Activated CD4-positive, alpha-beta T cell treated with anti-CD3 and anti-CD28 coated beads for 36 hours (primary cell): ENCODE measurements at regions not wholly inside any gene's neighbourhood (a gene's known extent, or its start where the extent isn't known, plus 50 kb on each side); places are given as distances from the start of the nearest gene placed in this dataset.

Experiments
- ATAC-seq: fragments of 200-7000 bp; cut with Tn5 transposase; one replicate; pipeline ENCODE4 v1.10.0; 2021; ENCODE audit warnings: mild to moderate bottlenecking, moderate library complexity
- CTCF ChIA-PET: fragments of 350-600 bp; sonication (Branson Sonifier 250); formaldehyde crosslinking; loops from one replicate; lab custom pipeline; 2021; ENCODE audit warnings: antibody characterized with exemption; lab: Charles Lee
- POLR2A ChIA-PET: fragments of 350-600 bp; sonication (Branson Sonifier 250); formaldehyde crosslinking; loops from one replicate; lab custom pipeline; 2021; ENCODE audit warnings: antibody characterized with exemption, inconsistent platforms; lab: Charles Lee
- DNase-seq: peaks from one replicate; pipeline ENCODE4 v3.0.0-alpha.2; 2020
- H3K27ac Mint-ChIP-seq: one replicate; pipeline ENCODE4 v1.8.0; 2021; ENCODE audit warnings: mixed read lengths
- H3K27me3 Mint-ChIP-seq: one replicate; pipeline ENCODE4 v1.8.0; 2021; ENCODE audit warnings: mixed read lengths
- H3K36me3 Mint-ChIP-seq: one replicate; pipeline ENCODE4 v1.8.0; 2021; ENCODE audit warnings: low read depth, mixed read lengths
- H3K4me1 Mint-ChIP-seq: one replicate; pipeline ENCODE4 v1.8.0; 2021; ENCODE audit warnings: mixed read lengths
- H3K4me3 Mint-ChIP-seq: one replicate; pipeline ENCODE4 v1.8.0; 2021; ENCODE audit warnings: mild to moderate bottlenecking, moderate library complexity, mixed read lengths
- H3K9me3 Mint-ChIP-seq: one replicate; pipeline ENCODE4 v1.8.0; 2021; ENCODE audit warnings: low read depth, mixed read lengths
- intact Hi-C, 2 experiments: fragments of 100-400 bp; cut with DNase I in 1 of 2; cut with micrococcal nuclease in 1 of 2; formaldehyde crosslinking; loops; one replicate each; pipeline versions ENCODE4 v1.14.2 to v1.15.1; 2022 to 2024; cut with DNase I, micrococcal nuclease

DNA sequence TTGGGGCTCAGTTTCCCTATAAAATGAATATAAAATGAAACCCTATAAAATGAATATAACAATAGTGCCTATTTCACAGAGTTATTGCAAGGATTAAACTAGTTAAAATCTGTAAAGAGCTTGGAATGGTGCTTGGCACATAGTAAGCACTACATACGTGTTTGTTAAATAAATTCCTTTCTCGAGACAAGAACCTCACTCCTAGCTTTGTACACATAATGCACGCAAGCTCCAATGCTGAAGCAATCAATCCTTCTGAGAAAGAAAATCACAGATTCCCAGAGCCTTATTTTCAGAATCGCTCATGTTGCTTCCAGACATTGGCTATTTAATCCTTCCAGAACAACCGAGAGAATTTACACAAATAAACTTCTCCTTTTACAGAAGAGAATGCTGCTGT lies 440.9 kb downstream of the IRS1 start:
- ChIA-PET CTCF (no interaction called here), POLR2A (no interaction called here)
- Mint-ChIP-seq H3K4me1 (no peaks in the 10 kb centered on the region), H3K36me3 (no peaks in the 10 kb centered on the region), H3K27me3 (peaks cover 15% of the 10 kb centered on the region), H3K9me3 (peaks cover 3% of the 10 kb centered on the region), H3K27ac (no peak overlapping the region), H3K4me3 (no peak overlapping the region)
- no peak for ATAC-seq
- intact Hi-C loops: no loop called here
- no peak for DNase-seq

DNA sequence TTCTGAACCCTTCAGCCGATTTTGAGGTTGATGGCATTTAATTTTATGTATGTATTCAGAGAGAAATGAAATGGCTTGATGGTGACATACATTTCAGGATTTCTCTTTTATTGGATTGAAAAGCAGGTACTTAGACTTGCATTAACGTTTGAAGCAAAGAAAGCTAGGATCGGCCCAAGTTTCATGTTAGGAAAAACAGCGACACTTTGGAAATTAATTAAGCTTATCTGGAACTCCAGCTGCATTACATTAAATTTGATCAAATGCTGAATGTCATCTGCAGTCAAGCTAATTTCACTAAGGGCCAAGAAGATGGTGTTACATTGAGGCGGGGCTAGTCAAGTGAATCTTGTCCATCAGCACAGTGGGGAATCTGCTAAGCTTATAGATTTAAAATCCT lies 441.8 kb downstream of the IRS1 start:
- DNase-seq (no peak), ATAC-seq (no peak)
- POLR2A ChIA-PET: no interaction called here
- Mint-ChIP-seq H3K9me3 (no peaks in the 10 kb centered on the region), H3K27ac (no peak overlapping the region), H3K4me3 (no peak overlapping the region), H3K36me3 (no peaks in the 10 kb centered on the region), H3K4me1 (no peaks in the 10 kb centered on the region), H3K27me3 (peaks cover 16% of the 10 kb centered on the region)
- CTCF ChIA-PET: interaction anchor here (0.6 kb wide), 1 partner anchor 14 kb away, joined by 3 read pairs; no protein-coding TSS in a partner anchor
- intact Hi-C loops: no loop called here

DNA sequence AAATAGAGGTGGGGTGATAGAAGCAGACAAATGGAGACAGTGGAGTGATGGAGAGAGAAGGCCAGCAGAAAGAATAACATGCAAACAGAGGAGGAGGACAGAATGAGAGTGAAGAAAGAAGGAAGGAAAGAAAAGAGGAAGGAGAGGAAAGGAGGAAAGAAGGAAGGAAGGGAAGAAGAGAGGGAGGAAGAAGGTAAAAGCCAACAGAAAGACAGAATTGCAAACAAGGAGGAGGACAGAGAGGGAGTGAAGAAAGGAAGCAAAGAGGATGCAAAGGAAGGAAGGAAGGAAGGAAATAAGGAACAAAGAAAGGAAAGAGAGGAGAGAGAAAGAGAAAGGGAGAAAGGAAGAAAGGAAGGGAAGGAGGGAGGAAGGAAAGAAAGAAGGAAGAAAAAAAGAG lies 444.0 kb downstream of the IRS1 start:
- Mint-ChIP-seq H3K4me3 (no peak overlapping the region), H3K9me3 (no peaks in the 10 kb centered on the region), H3K27me3 (peaks cover 16% of the 10 kb centered on the region), H3K27ac (no peak overlapping the region), H3K36me3 (no peaks in the 10 kb centered on the region), H3K4me1 (no peaks in the 10 kb centered on the region)
- ATAC-seq (no peak), DNase-seq (no peak)
- ChIA-PET CTCF (no interaction called here), POLR2A (no interaction called here)
- intact Hi-C loops: no loop called here

DNA sequence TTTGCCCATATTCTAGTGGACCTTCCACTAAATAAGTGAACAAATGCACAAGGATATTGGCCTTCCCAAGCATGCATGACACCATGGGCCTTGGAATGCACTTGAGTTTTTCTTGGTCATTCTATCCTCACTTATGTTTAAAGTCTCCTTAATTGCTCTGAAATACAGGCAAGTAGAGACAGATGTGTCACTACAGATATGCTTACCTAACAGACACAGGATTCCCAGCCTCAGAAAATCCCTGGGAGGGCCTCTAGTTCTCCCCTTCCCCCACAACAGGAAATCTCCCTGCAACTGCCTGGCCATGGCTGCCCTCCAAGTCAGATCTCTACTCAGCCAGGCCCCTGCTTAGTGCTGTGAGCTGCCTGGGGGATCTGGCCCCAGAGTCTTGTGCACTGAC lies 445.2 kb downstream of the IRS1 start:
- POLR2A ChIA-PET: no interaction called here
- H3K9me3 Mint-ChIP-seq: no peaks in the 10 kb centered on the region

DNA sequence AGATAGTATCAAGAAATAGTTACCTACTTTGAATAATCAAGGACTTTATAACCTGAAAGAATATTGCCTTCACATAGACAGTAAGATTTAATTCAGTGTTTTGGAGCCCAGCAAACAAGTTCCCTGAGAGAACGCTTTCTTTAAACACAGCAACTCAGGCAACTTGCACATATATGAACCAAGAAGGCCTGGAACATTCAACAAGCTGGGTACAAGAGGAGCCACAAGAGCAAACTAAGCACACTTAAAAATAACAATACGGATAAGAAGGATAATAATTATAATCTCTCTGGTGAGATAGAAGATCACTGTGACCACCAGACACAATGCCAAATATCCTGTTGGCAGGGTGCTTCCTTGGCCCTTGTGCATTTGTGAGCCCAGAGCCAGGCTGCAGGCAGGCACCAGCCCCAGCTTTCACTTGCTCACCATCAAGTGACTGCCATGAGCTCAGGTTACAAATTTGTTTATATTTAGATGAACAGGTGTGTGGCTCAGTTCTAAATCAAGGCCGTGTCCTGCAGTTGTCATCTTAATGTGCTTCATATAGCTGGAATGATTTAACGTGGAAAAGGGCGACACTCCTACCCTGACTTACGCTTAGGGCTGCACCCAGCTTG lies 446.6 kb downstream of the IRS1 start:
- ATAC-seq (no peak), DNase-seq (no peak)
- no peaks in the 10 kb centered on the region for H3K9me3 Mint-ChIP-seq
- no peaks in the 10 kb centered on the region for H3K4me1 Mint-ChIP-seq
- POLR2A ChIA-PET: no interaction called here
- H3K36me3 Mint-ChIP-seq: no peaks in the 10 kb centered on the region
- H3K27ac Mint-ChIP-seq: no peak overlapping the region
- H3K27me3 Mint-ChIP-seq: peaks cover 11% of the 10 kb centered on the region
- CTCF ChIA-PET: no interaction called here
- intact Hi-C loops: no loop called here
- H3K4me3 Mint-ChIP-seq: no peak overlapping the region

More for the DNA sequence above, 445.2 kb downstream of the IRS1 start:
- intact Hi-C loops: no loop called here
- Mint-ChIP-seq H3K4me1 (no peaks in the 10 kb centered on the region), H3K4me3 (no peak overlapping the region), H3K36me3 (no peaks in the 10 kb centered on the region), H3K27me3 (peaks cover 14% of the 10 kb centered on the region), H3K27ac (no peak overlapping the region)
- no peak for DNase-seq
- CTCF ChIA-PET: no interaction called here
- no peak for ATAC-seq

DNA sequence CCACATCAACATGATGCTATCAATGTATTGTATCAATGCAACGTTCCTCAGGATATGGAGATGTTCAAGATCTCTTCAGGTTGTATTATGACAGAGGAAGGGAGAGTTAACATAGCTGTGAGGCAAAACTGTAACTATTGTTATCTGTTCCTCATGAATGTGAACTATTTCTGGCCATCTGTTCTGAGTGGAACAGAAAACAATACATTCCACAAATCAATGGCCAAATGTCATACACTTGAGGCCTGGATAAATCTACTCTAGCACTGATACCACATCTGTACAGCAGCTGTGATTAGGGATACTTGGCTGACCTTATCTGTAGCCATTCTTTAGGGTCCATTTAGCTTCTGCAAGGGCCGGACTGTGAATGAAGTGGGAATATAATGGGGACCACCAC lies 447.9 kb downstream of the IRS1 start:
- Mint-ChIP-seq H3K27me3 (peaks cover 11% of the 10 kb centered on the region), H3K27ac (no peak overlapping the region), H3K9me3 (no peaks in the 10 kb centered on the region), H3K36me3 (no peaks in the 10 kb centered on the region), H3K4me3 (no peak overlapping the region), H3K4me1 (no peaks in the 10 kb centered on the region)
- ATAC-seq (no peak), DNase-seq (no peak)
- ChIA-PET POLR2A (no interaction called here), CTCF (no interaction called here)
- intact Hi-C loops: no loop called here

DNA sequence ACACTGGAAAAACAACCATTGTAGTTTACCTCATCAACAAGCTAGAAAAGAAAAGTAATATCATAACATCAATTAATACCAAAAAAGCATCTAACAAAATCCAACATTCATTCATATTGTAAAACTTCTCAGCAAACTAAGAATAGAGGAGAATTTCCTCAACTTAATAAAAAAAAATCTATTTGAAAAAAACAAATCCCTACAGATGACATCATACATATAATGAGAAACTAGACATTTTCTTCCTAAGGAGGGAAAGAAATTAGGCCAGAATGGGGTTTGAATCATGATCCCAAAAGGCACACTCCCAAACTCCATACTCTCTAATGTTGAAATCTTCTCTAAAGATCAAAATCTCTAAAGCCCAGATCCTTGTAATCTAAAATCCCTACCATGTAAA lies 460.0 kb downstream of the IRS1 start:
- POLR2A ChIA-PET: no interaction called here
- H3K27ac Mint-ChIP-seq: no peak overlapping the region
- H3K9me3 Mint-ChIP-seq: no peaks in the 10 kb centered on the region
- no peak overlapping the region for H3K4me3 Mint-ChIP-seq
- ATAC-seq (no peak), DNase-seq (no peak)
- intact Hi-C loops: no loop called here
- no peaks in the 10 kb centered on the region for H3K4me1 Mint-ChIP-seq
- no peaks in the 10 kb centered on the region for H3K27me3 Mint-ChIP-seq
- CTCF ChIA-PET: no interaction called here
- H3K36me3 Mint-ChIP-seq: no peaks in the 10 kb centered on the region

DNA sequence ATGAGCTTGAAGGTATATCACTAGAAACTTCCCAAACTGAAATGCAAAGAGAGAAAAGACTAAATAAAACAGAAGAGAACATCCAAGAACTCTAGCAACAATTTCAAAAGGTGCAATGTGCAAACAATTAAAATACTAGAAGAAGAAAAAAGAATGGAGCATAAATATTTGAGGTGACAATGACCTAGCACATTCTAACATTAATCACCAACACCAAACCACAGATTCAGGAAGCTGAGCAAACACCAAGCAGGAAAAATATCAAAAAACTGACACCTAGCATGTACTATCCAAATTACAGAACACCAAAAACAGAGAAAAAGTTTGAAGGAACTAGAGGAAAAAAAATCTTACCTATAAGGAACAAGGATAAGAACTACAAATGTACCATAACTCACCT lies 460.8 kb downstream of the IRS1 start:
- no peaks in the 10 kb centered on the region for H3K27me3 Mint-ChIP-seq
- intact Hi-C loops: no loop called here
- CTCF ChIA-PET: no interaction called here
- H3K4me1 Mint-ChIP-seq: no peaks in the 10 kb centered on the region
- H3K4me3 Mint-ChIP-seq: no peak overlapping the region
- POLR2A ChIA-PET: interaction anchor here (0.7 kb wide), 1 partner anchor 19 kb away, joined by 4 read pairs; no protein-coding TSS in a partner anchor
- ATAC-seq: no peak
- no peak overlapping the region for H3K27ac Mint-ChIP-seq
- DNase-seq: no peak
- no peaks in the 10 kb centered on the region for H3K36me3 Mint-ChIP-seq
- H3K9me3 Mint-ChIP-seq: no peaks in the 10 kb centered on the region

DNA sequence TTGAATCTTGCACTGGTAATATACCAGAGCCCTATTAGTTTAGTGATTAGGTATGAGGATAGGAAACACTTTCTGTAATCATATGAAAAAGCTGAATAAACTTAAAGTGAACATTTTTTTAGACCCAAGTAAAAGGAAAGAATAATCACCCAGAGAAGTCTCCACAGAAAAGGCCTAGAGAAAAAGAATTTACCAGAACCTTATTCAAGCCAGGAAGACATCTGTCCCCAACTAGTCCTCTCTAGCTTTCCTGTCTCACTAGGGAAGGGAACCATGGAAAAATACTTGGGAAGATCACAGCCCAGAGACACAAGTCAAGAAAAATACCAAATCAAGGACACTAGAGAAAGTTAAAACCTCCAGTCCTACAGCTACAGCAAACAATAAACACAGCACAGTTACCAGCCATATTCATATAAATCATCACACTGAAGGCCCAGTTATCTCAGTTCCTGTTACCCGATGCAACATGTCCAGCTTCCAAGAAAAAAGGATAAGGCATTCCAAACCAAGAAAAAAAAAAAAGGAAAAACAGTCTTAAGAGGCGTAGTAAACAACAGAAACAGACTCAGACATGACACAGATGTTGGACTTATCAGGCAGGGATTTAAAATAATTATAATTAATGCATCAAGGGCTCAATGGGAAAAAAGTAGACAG lies 461.5 kb downstream of the IRS1 start:
- DNase-seq (no peak), ATAC-seq (no peak)
- H3K9me3 Mint-ChIP-seq: no peaks in the 10 kb centered on the region
- ChIA-PET CTCF (no interaction called here), POLR2A (no interaction called here)
- H3K27me3 Mint-ChIP-seq: no peaks in the 10 kb centered on the region
- no peaks in the 10 kb centered on the region for H3K4me1 Mint-ChIP-seq
- intact Hi-C loops: no loop called here
- no peak overlapping the region for H3K4me3 Mint-ChIP-seq
- H3K27ac Mint-ChIP-seq: no peak overlapping the region
- H3K36me3 Mint-ChIP-seq: no peaks in the 10 kb centered on the region

DNA sequence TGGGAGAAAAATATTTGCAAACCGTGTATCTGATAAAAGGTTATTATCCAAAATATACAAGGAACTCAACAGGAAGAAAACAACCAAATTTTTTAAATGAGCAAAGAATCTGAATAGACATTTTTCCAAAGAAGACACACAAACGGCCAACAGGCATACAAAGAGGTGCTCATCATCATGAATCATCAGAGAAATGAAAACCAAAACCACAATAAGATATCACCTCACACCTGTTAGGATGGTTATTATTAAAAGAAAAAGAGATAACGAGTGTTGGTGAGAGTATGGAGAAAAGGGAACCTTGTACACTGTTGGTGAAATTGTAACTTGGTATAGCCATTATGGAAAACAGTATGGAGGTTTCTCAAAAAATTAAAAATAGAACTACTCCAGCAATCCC lies 463.3 kb downstream of the IRS1 start:
- ATAC-seq (no peak), DNase-seq (no peak)
- ChIA-PET POLR2A (no interaction called here), CTCF (no interaction called here)
- Mint-ChIP-seq H3K9me3 (no peaks in the 10 kb centered on the region), H3K4me3 (no peak overlapping the region), H3K36me3 (no peaks in the 10 kb centered on the region), H3K4me1 (no peaks in the 10 kb centered on the region), H3K27ac (no peak overlapping the region), H3K27me3 (no peaks in the 10 kb centered on the region)
- intact Hi-C loops: no loop called here

DNA sequence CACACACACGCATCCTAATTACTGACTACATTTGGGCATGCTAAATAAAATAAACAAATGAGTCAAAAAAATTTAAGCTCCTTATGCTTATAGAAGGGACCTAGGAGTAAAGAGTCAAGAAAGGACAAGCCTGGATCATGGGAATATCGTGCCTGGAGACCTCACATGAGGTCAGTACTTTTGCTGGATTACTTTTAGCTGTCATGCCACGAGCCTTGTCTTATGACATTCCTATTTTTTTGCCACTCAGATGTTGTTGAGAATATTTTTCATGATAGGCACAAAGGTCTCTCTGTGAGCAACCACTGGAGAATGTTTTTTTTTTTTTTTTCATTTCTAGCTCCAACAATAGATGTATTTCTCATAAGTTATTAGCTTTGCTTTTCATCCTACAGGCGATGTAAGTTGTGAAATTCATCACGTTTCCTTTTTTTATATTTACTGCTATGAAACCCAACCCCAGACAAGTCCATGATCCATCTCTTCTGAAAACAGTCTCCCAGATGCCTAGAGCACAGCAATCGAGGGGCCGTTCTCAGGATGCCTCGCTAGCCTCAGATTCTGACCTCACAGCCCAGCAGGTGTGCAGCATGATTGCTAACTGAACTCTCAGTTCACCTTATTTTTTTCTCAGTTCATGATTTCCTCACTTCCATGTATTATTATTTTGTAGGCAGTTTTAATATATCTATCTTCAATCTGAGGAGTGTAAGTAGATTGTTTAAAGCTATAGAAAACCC lies 464.5 kb downstream of the IRS1 start:
- no peak for DNase-seq
- Mint-ChIP-seq H3K27me3 (no peaks in the 10 kb centered on the region), H3K4me3 (no peak overlapping the region), H3K36me3 (no peaks in the 10 kb centered on the region), H3K27ac (no peak overlapping the region), H3K9me3 (no peaks in the 10 kb centered on the region), H3K4me1 (no peaks in the 10 kb centered on the region)
- ChIA-PET POLR2A (interaction anchor here (0.7 kb wide), 1 partner anchor 623 kb away, joined by 3 read pairs; no protein-coding TSS in a partner anchor), CTCF (interaction anchor here (0.9 kb wide), 1 partner anchor 11 kb away, joined by 4 read pairs; no protein-coding TSS in a partner anchor)
- intact Hi-C loops: no loop called here
- ATAC-seq: no peak

DNA sequence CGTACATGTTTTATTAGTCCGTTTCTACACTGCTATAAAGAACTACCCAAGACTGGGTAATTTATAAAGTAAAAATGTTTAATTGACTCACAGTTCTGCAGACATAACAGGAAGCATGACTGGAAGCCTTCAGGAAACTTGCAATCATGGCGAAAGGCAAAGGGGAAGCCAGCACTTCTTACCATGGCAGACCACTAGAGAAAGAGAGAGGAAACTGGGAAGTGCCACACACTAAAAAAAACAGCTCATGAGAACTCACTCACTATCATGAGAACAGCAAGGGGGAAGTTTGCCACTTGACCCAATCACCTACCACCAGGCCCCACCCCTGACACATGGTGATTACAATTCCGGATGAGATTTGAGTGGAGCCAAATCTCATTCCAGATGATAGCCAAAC lies 466.2 kb downstream of the IRS1 start:
- Mint-ChIP-seq H3K27ac (no peak overlapping the region), H3K27me3 (no peaks in the 10 kb centered on the region), H3K9me3 (no peaks in the 10 kb centered on the region), H3K4me1 (no peaks in the 10 kb centered on the region), H3K36me3 (no peaks in the 10 kb centered on the region), H3K4me3 (no peak overlapping the region)
- CTCF ChIA-PET: no interaction called here
- no peak for DNase-seq
- POLR2A ChIA-PET: no interaction called here
- no peak for ATAC-seq
- intact Hi-C loops: no loop called here
